Fibroblast of pulmonary artery (primary cell): ENCODE measurements at regions not wholly inside any gene's neighbourhood (a gene's known extent, or its start where the extent isn't known, plus 50 kb on each side); places are given as distances from the start of the nearest gene placed in this dataset.

Experiments used
- DNase-seq: peaks from one replicate; pipeline ENCODE4 v3.0.0-alpha.2; 2010; ENCODE audit warnings: low read depth
- H3K4me3 ChIP-seq: replicated peaks from 2 replicates; pipeline ENCODE4 v1.5.1; 2011; ENCODE audit warnings: low read depth, mild to moderate bottlenecking, control low read depth, low read length, moderate library complexity
- TF ChIP-seq, protein P1 (sequence below): IDR thresholded peaks from 2 replicates; pipeline ENCODE4 v1.5.1; 2011; ENCODE audit warnings: mild to moderate bottlenecking, control low read depth, low read length, inconsistent platforms; ENCODE audit errors: missing control alignments

DNA sequence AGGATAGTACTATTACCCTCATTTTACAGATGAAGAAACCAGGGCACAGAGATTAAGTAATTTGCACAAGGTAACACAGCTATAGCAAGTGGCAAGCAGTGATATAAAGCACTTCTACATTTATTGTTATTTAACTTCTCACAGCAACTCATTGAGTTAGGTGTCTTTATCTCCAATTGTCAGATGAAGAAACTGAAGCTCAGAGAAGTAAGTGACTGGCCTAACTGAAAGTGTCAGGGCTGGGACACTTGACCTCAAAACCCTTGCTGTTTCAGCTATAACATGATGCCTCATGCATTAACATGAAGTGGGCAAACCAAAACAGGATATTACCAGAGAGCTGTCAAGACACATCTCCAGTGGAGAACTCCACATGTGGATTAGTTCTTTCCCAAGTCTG, 65.8 kb upstream of the LEKR1 start:
- TF ChIP-seq, protein P1, sequence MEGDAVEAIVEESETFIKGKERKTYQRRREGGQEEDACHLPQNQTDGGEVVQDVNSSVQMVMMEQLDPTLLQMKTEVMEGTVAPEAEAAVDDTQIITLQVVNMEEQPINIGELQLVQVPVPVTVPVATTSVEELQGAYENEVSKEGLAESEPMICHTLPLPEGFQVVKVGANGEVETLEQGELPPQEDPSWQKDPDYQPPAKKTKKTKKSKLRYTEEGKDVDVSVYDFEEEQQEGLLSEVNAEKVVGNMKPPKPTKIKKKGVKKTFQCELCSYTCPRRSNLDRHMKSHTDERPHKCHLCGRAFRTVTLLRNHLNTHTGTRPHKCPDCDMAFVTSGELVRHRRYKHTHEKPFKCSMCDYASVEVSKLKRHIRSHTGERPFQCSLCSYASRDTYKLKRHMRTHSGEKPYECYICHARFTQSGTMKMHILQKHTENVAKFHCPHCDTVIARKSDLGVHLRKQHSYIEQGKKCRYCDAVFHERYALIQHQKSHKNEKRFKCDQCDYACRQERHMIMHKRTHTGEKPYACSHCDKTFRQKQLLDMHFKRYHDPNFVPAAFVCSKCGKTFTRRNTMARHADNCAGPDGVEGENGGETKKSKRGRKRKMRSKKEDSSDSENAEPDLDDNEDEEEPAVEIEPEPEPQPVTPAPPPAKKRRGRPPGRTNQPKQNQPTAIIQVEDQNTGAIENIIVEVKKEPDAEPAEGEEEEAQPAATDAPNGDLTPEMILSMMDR, result no peak
- DNase-seq, result no peak
- no peak overlapping the region for H3K4me3 ChIP-seq

DNA sequence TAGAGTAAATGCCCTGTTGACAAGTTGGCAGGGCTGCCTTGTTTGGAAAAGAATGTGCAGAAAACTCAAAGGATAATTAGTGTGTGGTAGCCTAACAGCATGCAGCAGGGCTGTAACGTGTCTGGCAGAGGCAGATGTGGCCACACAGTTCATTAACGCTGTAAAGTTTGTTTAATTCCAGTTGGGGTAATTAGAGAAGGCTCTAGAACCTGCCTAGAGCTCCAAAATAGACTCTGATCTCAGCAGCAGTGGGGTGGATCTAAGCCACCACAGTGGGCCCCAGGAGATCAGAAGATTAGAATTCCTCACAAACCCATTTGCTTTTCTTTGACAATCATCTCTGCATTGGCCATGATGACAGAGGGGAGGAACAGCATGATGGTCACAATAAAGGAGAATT, 65.1 kb upstream of the LEKR1 start:
- TF ChIP-seq, protein P1, result no peak
- no peak for DNase-seq
- no peak overlapping the region for H3K4me3 ChIP-seq

GRCh38 chr3:156761713-156762451, 64.3 kb upstream of the LEKR1 start:
- H3K4me3 ChIP-seq, result no peak overlapping the region
- DNase-seq, result peak; percentile 40
- TF ChIP-seq, protein P1, result peak; percentile 7

DNA sequence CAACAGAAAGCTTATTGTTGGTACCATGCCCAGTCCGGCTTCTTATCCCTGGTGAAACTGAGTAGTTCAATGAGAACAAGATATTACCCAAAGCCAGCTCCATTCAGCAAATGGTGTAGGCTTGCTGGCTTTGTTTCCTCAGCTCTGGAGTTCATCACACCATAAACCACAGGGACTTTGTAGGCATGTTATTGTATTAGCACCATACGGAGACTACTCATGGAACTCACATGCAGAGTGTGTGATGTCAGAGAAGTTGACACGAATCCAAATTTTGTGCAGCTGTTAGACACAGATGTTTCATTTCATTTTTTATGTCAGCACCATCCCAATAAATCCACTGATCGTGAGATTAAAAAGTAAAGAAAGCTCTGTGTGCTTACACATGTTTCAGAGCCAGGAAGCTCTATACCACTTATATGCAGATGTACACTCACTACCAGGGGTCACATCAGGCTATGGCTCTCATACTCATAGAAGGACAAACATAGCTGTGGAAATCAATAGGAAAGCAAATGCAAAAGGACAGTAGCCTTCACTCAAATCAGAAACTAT, 63.4 kb upstream of the LEKR1 start:
- TF ChIP-seq, protein P1, result no peak
- no peak overlapping the region for H3K4me3 ChIP-seq
- peak; percentile 97 for DNase-seq

DNA sequence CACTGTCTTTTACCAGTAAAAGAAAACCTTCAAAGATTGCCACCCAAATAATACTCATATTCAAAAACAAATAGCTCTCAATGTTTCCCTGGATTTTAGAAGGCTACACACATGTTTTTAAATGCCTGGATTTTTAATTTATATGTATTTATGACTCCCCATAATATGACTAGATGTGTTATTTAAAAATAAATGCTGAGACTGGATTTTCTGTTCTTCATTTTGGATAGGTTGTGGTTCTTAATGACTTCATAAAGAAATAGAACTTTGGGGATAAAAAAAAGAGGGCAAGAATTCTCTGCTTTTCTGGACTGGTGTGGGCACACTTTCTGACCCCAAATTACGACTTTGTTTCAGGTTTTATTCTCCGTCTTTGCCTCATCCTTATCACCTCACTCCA, 62.8 kb upstream of the LEKR1 start:
- no peak for DNase-seq
- H3K4me3 ChIP-seq, result no peak overlapping the region
- TF ChIP-seq, protein P1, result no peak

GRCh38 chr3:156763931-156764720, 62.0 kb upstream of the LEKR1 start:
- no peak overlapping the region for H3K4me3 ChIP-seq
- DNase-seq, result no peak
- TF ChIP-seq, protein P1, result no peak
